Fibroblast of the aortic adventitia (primary cell): ENCODE measurements at regions not wholly inside any gene's neighbourhood (a gene's known extent, or its start where the extent isn't known, plus 50 kb on each side); places are given as distances from the start of the nearest gene placed in this dataset.
"Not testable (repeated sequence)": the region's sequence is repeated elsewhere in the genome, so short reads cannot be mapped to it uniquely, and the experiment has no call there.

ENCODE experiments used
- DNase-seq: peaks from one replicate; pipeline ENCODE4 v3.0.0-alpha.2; 2010; ENCODE audit warnings: low read depth
- H3K4me3 ChIP-seq: 2 replicates; pipeline ENCODE4 v1.5.1; 2011; ENCODE audit warnings: low read depth, mild to moderate bottlenecking, control low read depth, low read length, moderate library complexity
- CTCF ChIP-seq: IDR thresholded peaks from 2 replicates; pipeline ENCODE4 v1.5.1; 2011; ENCODE audit warnings: mild to moderate bottlenecking, low read length, control low read depth, inconsistent platforms; ENCODE audit not compliant: insufficient read depth

- no peak overlapping the region for H3K4me3 ChIP-seq
- no peak for TF ChIP-seq CTCF
- peak; percentile 50 for DNase-seq
Measured at GRCh38 chr13:30835442-30835841, 70.6 kb upstream of the MEDAG start.

GRCh38 chr13:30837227-30838159 lies 68.6 kb upstream of the MEDAG start:
- DNase-seq = peak; percentile 20
- no peak overlapping the region for H3K4me3 ChIP-seq
- TF ChIP-seq CTCF = no peak

GRCh38 chr13:30839636-30840035 lies 66.4 kb upstream of the MEDAG start:
- not testable (repeated sequence) for DNase-seq, H3K4me3 ChIP-seq

DNA sequence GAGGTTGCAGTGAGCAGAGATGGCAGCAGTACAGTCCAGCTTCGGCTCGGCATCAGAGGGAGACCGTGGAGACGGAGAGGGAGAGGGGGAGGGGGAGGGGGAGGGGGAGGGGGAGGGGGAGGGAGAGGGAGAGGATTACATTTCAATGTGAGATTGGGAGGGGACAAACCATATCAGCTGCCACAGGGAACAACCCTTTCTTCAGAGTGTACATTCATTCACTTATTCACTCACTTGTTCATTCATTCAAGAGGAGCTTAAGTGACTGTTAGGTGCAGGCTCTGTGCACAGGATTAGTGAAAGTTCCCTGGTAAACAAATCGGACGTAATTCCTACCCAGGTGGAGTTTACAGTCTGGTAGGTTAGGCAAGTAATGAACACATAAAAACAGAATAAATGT lies 65.6 kb upstream of the MEDAG start:
- no peak overlapping the region for H3K4me3 ChIP-seq
- no peak for TF ChIP-seq CTCF

DNA sequence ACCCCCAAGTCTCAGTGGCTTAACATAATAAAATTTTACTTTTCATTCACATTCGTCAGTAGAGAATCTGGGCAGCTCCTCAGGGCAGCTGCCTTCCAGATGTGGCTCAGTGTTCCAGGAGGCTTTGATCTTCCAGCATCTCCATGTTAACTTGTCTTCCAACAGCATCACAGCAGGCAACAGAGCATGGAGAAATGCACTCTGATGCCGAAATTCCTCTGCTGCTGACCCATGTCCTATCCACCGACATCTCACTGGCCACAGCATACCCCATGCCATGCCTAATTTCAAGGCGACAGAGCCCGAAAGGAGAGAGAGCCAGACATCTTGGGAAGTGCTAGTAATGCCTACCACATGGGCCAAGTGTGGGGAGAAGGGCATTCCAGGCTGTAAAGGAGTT lies 64.9 kb upstream of the MEDAG start:
- DNase-seq = peak; percentile 25
- no peak for TF ChIP-seq CTCF
- no peak overlapping the region for H3K4me3 ChIP-seq

More for the DNA sequence above, 65.6 kb upstream of the MEDAG start:
- no peak for DNase-seq

GRCh38 chr13:30843548-30843947 lies 62.5 kb upstream of the MEDAG start:
- DNase-seq = no peak
- TF ChIP-seq CTCF = no peak
- no peak overlapping the region for H3K4me3 ChIP-seq

- peak; percentile 18 for DNase-seq
- TF ChIP-seq CTCF = no peak
- H3K4me3 ChIP-seq = no peak overlapping the region
Measured at GRCh38 chr13:30844548-30845296, 61.3 kb upstream of the MEDAG start.
